Panc1 (cell line): ENCODE measurements at regions not wholly inside any gene's neighbourhood (a gene's known extent, or its start where the extent isn't known, plus 50 kb on each side); places are given as distances from the start of the nearest gene placed in this dataset.

ENCODE experiments used
- ATAC-seq: fragments of 200-7000 bp; cut with Tn5 transposase; 2 replicates; pipeline ENCODE4 v1.9.1; 2020; ENCODE audit warnings: mild to moderate bottlenecking, moderate library complexity
- BruUV-seq: library from RNA; stranded (reverse); fragments of 400-500 nt; replicated peaks from 2 replicates; lab custom pipeline; 2021; lab: Mats Ljungman, UMichigan
- CTCF ChIA-PET: fragments of 300-600 bp; sonication (Branson Sonifier 250); formaldehyde crosslinking; loops from one replicate; lab custom pipeline; 2022; ENCODE audit warnings: antibody characterized with exemption; lab: Charles Lee
- POLR2A ChIA-PET: fragments of 300-600 bp; sonication (Branson Sonifier 250); formaldehyde crosslinking; loops from one replicate; lab custom pipeline; 2022; ENCODE audit warnings: antibody characterized with exemption; lab: Charles Lee
- DNase-seq: peaks from one replicate; pipeline ENCODE4 v3.0.0-alpha.2; 2010; ENCODE audit warnings: low read depth, low spot score
- H3K27ac ChIP-seq: 2 replicates; pipeline ENCODE4 v1.5.1; 2011; ENCODE audit warnings: mild to moderate bottlenecking, low read length, inconsistent platforms
- H3K27me3 ChIP-seq: fragments of 200-500 bp; sonication (Bioruptor generic); 2 replicates; pipeline ENCODE4 v1.6.0; 2014; ENCODE audit warnings: low read length, inconsistent platforms; ENCODE audit not compliant: control insufficient read depth, insufficient read depth
- H3K36me3 ChIP-seq: fragments of 200-500 bp; sonication (Bioruptor generic); 2 replicates; pipeline ENCODE4 v1.5.1; 2014; ENCODE audit warnings: inconsistent platforms, mild to moderate bottlenecking, low read length, moderate library complexity; ENCODE audit not compliant: control insufficient read depth, insufficient read depth
- H3K4me1 ChIP-seq: 2 replicates; pipeline ENCODE4 v1.5.1; 2011; ENCODE audit warnings: inconsistent platforms, mild to moderate bottlenecking, low read length, moderate library complexity; ENCODE audit not compliant: control insufficient read depth, insufficient read depth
- H3K4me3 ChIP-seq, 2 experiments: 2 replicates each; pipeline ENCODE4 v1.5.1; 2011 to 2012; ENCODE audit warnings: low read depth in 2 of 2, low read length in 2 of 2, mild to moderate bottlenecking in 2 of 2, inconsistent platforms in 1 of 2, moderate library complexity in 1 of 2
- H3K9me3 ChIP-seq: fragments of 200-500 bp; sonication (Bioruptor generic); 2 replicates; pipeline ENCODE4 v1.5.1; 2014; ENCODE audit warnings: low read depth, mild to moderate bottlenecking, inconsistent platforms, low read length, moderate library complexity; ENCODE audit not compliant: control insufficient read depth, insufficient read depth
- POLR2AphosphoS5 ChIP-seq: IDR thresholded peaks from 2 replicates; pipeline ENCODE4 v1.6.1; 2012; ENCODE audit warnings: mild to moderate bottlenecking, low read depth, low read length, moderate library complexity
- SIN3A ChIP-seq: IDR thresholded peaks from 2 replicates; pipeline ENCODE4 v1.6.1; 2012; ENCODE audit warnings: low read depth, mild to moderate bottlenecking, low read length, moderate library complexity, borderline replicate concordance; ENCODE audit not compliant: insufficient read depth
- TCF7L2 ChIP-seq: IDR thresholded peaks from 2 replicates; pipeline ENCODE4 v1.6.1; 2011; ENCODE audit warnings: mild to moderate bottlenecking, low read depth, low read length, inconsistent platforms
- in situ Hi-C: cut with HindIII; loops from 2 replicates; pipeline ENCODE4 v1.10.0; 2016; ENCODE audit warnings: low sequenced_read_pairs, low pct_unique_long_range_greater_than_20kb
- intact Hi-C: fragments of 100-400 bp; cut with micrococcal nuclease; formaldehyde crosslinking; loops from one replicate; pipeline ENCODE4 v1.10.0; 2022; ENCODE audit not compliant: unreplicated experiment
- TF ChIP-seq, protein P1 (sequence below): fragments of 450-650 bp; IDR thresholded peaks from 2 replicates; pipeline ENCODE4 v1.5.1; 2017; ENCODE audit warnings: mild to moderate bottlenecking
- TF ChIP-seq, protein P2 (sequence below), 2 experiments: IDR thresholded peaks; 2 replicates each; pipeline ENCODE4 v1.6.1; 2011 to 2012; ENCODE audit warnings: low read depth in 2 of 2, control low read depth in 1 of 2, low read length in 1 of 2, mild to moderate bottlenecking in 1 of 2, moderate library complexity in 1 of 2; ENCODE audit not compliant: insufficient read depth in 1 of 2

DNA sequence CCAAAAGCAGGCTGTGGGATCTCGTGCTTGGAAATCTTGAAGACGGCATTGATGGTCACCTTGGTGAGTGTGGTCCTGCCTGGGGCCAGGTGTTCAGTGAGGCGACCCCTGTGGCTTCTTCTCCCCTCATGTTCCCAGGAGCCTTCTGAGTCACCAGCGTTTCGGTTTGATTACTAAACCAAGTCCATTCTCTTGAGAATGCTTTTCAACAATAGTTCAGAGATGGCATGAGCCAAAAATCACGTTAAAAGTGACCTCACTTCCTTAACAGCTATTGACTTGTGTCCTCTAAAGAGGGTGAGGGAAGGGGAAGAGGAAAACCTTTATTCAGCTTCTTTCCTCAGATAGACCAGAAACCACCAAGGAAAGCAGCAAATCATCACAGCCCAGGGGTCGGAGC, 315.2 kb downstream of the GATA3 start:
- DNase-seq (no peak), ATAC-seq (no peak)
- no peaks in the 10 kb centered on the region for H3K36me3 ChIP-seq
- H3K4me3 ChIP-seq = no peak overlapping the region
- ChIA-PET POLR2A (no interaction called here), CTCF (no interaction called here)
- TF ChIP-seq SIN3A = no peak
- TF ChIP-seq TCF7L2 = no peak
- TF ChIP-seq, protein P1, sequence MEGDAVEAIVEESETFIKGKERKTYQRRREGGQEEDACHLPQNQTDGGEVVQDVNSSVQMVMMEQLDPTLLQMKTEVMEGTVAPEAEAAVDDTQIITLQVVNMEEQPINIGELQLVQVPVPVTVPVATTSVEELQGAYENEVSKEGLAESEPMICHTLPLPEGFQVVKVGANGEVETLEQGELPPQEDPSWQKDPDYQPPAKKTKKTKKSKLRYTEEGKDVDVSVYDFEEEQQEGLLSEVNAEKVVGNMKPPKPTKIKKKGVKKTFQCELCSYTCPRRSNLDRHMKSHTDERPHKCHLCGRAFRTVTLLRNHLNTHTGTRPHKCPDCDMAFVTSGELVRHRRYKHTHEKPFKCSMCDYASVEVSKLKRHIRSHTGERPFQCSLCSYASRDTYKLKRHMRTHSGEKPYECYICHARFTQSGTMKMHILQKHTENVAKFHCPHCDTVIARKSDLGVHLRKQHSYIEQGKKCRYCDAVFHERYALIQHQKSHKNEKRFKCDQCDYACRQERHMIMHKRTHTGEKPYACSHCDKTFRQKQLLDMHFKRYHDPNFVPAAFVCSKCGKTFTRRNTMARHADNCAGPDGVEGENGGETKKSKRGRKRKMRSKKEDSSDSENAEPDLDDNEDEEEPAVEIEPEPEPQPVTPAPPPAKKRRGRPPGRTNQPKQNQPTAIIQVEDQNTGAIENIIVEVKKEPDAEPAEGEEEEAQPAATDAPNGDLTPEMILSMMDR = no peak
- TF ChIP-seq, protein P2, sequence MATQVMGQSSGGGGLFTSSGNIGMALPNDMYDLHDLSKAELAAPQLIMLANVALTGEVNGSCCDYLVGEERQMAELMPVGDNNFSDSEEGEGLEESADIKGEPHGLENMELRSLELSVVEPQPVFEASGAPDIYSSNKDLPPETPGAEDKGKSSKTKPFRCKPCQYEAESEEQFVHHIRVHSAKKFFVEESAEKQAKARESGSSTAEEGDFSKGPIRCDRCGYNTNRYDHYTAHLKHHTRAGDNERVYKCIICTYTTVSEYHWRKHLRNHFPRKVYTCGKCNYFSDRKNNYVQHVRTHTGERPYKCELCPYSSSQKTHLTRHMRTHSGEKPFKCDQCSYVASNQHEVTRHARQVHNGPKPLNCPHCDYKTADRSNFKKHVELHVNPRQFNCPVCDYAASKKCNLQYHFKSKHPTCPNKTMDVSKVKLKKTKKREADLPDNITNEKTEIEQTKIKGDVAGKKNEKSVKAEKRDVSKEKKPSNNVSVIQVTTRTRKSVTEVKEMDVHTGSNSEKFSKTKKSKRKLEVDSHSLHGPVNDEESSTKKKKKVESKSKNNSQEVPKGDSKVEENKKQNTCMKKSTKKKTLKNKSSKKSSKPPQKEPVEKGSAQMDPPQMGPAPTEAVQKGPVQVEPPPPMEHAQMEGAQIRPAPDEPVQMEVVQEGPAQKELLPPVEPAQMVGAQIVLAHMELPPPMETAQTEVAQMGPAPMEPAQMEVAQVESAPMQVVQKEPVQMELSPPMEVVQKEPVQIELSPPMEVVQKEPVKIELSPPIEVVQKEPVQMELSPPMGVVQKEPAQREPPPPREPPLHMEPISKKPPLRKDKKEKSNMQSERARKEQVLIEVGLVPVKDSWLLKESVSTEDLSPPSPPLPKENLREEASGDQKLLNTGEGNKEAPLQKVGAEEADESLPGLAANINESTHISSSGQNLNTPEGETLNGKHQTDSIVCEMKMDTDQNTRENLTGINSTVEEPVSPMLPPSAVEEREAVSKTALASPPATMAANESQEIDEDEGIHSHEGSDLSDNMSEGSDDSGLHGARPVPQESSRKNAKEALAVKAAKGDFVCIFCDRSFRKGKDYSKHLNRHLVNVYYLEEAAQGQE (IDR thresholded peaks at IDR 0.05; ENCODE audit: insufficient read depth in 1 of 2, low read depth in 2 of 2, low read length in 1 of 2) = no peak
- no peak for TF ChIP-seq POLR2AphosphoS5
- no peak overlapping the region for H3K27ac ChIP-seq
- no peaks in the 10 kb centered on the region for H3K27me3 ChIP-seq
- intact Hi-C loops (no loop called here), in situ Hi-C loops (no loop called here)
- no TSS peak for BruUV-seq
- no peaks in the 10 kb centered on the region for H3K9me3 ChIP-seq
- H3K4me1 ChIP-seq = no peaks in the 10 kb centered on the region; the same call in 1 of the 2 replicates

DNA sequence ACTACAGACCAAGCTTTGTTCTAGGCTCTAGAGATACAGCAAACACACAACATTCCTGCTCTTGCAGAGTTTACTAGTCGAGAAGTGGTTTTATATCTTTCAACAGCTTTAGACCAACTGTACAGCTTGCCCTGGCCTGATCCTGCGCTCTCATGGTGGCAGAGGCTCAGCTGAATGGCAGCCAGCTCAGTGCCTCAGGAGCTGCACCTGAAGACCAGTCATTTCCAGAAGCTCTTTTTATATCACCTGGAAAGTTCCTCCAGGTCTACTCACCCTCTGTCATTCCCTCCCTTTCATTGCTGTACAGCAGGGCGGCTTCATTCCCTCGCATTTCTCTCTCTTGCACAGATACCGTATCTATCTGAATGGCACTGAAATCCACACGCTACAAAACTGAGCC, 319.8 kb downstream of the GATA3 start:
- CTCF ChIA-PET = no interaction called here
- no TSS peak for BruUV-seq
- POLR2A ChIA-PET = no interaction called here
- in situ Hi-C loops = no loop called here
- no peaks in the 10 kb centered on the region for H3K9me3 ChIP-seq
- H3K27me3 ChIP-seq = no peaks in the 10 kb centered on the region
- H3K36me3 ChIP-seq = no peaks in the 10 kb centered on the region
- DNase-seq = no peak
- TF ChIP-seq, protein P1 = no peak
- no peak for TF ChIP-seq SIN3A
- TF ChIP-seq TCF7L2 = no peak
- TF ChIP-seq POLR2AphosphoS5 = no peak
- TF ChIP-seq, protein P2 (IDR thresholded peaks at IDR 0.05; ENCODE audit: insufficient read depth in 1 of 2, low read depth in 2 of 2, low read length in 1 of 2) = no peak
- H3K27ac ChIP-seq = no peak overlapping the region
- no peak for ATAC-seq
- no peaks in the 10 kb centered on the region for H3K4me1 ChIP-seq
- intact Hi-C loops = no loop called here
- H3K4me3 ChIP-seq = no peak overlapping the region
